ENCODE measurements at regions not wholly inside any gene's neighbourhood (a gene's known extent, or its start where the extent isn't known, plus 50 kb on each side); places are given as distances from the start of the nearest gene placed in this dataset.

DNA sequence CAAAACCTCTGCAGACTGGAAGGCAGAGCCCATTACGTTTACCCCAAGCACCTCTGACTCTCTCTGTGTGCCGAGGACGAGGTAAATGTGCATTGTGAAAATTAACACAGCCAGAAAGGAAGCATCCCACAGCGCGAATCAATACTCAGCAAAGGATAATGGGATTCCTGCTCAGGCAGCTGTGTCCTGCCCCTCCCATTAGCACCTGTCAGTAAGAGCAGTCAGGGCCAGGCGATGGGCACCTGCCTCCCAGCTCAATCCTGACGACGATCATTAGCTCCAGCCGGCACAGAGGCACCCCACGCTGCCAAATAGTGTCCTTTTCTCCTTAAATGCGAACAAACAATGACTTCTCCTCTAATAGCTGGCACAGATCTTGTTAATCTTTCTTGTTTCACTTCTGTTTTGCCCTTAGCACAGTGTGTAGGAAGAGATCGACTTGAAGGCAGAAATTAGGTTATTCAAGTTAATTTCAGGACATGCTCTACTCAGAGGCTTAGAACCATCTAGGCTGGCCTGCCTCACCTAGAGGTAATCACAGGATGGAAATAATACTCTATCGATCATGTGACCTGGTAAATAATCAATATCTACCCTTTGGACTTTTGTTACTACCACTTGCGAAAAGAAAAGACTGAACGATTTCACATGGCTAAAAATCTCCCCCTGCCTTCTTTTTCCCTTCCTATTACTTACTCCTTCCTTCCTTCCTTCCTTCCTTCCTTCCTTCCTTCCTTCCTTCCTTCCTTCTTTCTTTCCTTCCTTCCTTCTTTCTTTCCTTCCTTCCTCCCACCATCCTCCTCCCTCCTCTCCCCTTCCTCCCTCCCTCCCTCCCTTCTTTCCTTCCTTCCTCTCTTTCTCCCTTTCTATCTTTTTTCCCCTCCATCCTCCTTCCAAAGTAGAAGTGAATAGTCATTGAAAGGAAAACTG, 487.9 kb upstream of the ID2 start:
- peak; percentile 81 for DNase-seq

DNA sequence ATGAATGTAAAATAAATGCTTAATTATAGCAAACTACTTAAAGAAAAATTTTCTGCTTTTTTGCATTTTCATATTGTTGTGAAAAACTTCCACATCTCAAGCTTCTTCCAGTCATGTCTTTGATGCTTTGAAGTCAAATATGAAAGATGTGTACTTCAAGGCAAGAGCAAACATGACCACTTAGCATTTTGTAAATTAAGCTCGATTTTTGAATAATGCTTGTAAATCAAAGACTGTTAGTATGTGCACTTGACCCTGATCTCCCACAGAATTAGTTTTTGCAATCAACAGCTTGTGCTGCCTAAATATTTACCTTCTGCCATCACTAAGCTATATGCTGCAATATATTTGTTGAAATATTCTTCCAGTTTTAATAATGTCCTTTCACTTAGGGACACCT, 486.1 kb upstream of the ID2 start:
- no peak for DNase-seq

DNA sequence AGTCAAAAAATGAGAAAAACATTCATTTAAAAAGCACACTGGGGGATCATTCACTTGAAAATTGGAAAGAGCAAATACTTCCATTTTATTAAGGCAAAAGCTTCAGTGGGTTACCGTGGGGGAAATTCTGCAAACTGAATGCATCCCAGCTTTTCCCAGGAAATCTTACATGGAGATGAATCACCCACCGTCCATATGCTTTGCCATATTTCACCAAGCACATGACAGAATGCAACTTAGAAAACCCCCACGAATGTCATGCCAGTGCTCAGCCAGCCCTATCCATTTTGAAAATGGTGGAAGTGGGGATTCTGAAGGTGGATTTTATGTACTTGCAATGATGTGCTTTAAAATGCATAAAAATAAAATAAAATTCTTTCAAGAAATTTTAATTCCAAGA, 485.5 kb upstream of the ID2 start:
- DNase-seq: no peak

DNA sequence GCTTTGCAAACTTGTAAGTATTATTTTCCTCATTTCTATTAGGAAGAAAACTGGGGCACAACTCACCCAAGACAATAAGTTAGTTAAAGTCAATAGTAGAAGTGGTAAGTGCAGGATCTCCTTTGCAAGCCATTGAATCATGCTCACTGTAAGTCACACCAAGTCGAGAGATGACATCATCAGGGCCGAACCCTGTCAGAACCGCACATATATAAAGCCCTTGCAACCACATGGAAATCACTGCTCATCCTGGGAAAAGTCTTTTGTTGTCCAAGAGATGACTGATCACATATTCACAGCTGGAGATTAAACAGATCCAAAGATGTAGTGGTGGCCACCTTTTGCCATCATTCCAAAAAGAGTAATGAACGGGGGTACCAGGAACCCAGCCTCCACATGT, 484.8 kb upstream of the ID2 start:
- no peak for DNase-seq

DNA sequence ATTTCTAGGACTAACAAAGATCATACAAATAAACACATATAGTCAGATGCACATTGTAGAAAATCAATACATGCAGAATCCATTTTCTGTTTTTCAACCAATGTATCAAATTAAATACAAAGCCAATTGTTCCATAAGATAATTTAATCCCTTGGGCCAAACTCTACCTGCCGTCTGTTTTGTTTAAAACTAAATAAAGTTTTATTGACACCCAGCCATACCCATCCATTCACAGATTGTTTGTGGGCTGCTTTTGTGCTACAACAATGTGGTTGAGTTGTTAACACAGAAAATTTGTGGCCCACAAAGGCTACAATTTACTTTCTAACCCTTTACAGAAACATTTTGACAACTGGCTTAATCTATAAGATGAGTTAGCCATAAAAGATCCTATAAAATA, 484.0 kb upstream of the ID2 start:
- DNase-seq: no peak

DNA sequence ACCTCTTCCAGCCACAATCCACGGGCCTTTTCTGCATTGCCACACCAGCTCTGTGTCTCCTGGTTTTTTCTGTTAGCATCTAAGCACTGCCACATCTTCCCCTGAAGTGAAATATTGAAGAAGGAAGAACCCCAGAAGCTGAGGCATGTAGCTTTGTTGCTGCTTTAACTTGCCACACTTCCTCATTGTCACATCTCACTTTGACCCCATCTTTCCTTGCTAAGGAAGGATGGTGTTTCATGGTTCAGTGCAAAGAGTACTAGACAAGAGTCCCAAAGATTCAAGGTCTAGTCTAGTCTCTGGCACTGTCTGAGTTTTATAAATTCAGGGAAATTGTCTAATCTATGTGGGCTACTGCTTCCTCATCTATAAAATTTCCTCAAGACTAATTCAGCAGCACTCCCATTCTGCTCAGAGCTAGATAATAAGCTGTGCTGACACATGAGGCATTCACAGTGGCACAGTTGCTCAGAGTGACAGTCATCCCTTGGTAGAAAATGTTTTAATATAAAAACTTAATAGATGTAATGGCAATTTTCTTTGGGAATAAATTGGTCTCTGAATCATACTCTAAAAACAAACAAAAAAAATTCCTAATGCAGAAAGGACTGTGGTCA, 483.0 kb upstream of the ID2 start:
- DNase-seq: no peak

DNA sequence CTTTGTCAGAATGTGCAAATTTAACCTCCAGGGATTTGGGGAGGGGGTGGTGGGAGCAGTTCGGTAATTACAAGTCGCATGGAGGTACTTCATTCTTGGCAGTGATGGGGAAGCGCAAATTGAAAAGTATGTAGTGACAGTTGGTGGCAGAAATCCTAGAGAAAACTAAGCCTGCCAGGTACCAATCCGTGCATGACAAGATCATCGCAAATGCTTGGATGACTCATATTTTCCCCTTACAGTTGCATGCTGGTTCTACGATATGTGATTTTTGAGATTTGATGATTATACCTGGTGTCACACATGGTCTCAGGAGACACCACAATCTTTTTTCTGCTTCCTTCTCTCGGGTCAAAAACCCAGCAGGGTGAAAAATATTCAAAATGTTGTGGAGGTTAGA, 479.7 kb upstream of the ID2 start:
- peak; percentile 36 for DNase-seq

DNA sequence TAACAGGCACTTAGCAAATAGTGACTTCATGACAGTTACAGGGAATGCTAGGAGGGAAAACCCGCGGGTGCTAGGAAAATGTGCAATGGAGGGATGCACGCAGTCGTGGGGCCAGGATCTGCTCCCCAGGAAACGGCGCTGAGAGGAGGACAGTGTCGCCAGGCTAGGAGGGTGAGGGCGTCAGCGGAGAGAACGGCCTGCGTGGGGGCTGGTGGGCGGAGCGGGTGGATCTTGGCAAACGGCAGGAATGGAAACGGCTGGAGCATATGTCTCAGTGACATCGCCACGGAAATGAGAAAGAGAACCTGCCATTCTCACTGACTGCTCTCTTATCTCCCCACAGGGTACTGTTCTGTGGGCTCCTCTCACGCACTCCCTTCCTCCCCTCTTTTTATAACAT, 478.5 kb upstream of the ID2 start:
- DNase-seq: no peak

DNA sequence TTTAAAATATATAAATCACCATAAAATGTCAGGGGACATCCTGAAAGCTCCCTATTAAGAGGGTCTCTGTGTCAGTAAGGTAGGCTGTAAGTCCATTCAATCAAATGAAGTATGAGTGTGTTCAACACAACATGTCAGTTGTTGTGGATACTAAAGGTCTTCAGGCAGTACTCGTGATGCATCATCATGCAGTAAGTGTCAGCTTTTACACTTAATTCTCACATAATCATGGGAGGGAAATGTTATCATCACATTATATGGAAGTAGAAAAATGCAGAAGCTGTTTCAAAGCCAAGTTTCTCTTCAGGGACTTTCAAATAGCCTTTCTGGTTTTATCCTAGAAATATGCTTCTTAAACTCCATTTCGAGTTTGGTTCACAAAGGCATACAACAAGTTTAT, 477.1 kb upstream of the ID2 start:
- no peak for DNase-seq

DNA sequence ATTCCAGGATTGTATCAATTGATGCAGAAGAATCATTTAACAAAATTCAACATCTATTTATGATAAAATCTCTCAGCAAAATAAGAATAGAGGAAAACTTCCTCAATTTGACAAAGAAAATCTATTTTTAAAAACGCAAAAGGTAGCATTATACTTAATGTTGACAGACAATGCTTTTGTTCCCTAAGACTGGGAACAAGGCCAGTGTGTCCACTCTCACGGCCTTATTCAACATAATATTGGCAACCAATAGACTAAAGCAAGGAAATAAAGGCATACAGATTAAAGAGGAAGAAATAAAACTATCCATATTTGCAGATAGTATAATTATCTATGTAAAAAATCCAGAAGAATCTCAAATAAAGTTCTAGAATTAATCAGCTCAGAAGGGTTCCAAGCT, 472.4 kb upstream of the ID2 start:
- no peak for DNase-seq

DNA sequence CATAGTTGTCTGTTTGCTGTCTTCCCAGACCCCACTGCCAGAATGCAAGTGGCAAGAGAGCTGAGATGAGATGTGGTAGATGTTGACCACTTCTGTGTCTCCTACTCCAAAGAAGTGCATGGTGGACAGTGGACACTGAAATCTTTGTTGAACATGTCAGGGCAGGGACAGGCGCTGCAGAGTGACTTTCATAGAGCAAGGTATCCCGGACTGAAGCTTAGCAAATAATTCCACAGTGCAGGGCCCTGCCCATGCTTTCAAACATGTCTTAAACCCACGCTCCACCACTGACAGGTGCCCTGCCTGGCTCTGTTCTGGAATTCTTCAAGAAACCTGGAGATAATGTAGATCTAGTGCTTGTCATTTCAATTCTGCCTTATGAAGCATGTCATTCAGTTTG, 470.5 kb upstream of the ID2 start:
- DNase-seq: no peak

DNA sequence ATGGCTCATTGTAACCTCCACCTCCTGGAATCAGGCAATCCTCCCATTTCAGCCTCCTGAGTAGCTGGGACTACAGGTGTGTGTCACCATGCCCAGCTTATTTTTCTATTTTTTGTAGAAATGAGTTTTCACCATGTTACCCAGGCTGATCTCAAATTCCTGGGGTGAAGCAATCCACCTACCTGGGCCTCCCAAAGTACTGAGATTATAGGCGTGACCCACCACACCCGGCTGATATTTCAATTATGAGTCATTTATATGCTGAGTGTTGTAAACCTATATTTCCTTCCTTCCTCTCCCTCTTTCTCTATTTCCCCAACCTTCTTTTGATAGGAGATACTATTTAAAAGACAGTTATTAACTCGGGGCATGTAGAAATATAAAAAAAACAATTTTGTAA, 469.6 kb upstream of the ID2 start:
- DNase-seq: no peak

DNA sequence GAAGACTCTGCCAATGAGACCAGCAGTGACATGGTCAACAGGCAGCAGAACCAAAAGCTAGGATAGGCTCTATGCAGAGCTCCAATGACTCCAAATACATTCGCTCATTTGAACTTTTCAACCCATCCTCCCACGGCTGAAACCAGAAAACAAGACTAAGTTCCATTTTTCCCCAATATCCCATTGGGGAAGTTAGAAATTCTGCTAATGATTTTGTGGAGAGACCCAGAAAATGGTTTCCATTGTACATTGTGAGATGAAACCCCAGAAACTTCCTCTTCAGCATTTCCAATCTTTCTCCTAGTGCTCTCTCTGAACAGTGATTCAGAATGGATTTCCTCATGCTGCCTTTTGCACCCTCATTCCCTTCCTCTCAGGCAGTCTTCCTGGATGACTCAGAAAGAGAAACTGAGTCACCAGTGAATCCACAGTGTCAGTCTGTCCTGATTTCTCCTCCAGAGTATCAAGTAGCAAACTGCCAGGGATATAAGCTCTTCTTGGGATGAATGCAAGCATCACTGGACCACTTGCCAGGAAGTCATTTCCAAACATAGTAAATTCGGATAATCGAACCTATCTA, 467.7 kb upstream of the ID2 start:
- DNase-seq: no peak

DNA sequence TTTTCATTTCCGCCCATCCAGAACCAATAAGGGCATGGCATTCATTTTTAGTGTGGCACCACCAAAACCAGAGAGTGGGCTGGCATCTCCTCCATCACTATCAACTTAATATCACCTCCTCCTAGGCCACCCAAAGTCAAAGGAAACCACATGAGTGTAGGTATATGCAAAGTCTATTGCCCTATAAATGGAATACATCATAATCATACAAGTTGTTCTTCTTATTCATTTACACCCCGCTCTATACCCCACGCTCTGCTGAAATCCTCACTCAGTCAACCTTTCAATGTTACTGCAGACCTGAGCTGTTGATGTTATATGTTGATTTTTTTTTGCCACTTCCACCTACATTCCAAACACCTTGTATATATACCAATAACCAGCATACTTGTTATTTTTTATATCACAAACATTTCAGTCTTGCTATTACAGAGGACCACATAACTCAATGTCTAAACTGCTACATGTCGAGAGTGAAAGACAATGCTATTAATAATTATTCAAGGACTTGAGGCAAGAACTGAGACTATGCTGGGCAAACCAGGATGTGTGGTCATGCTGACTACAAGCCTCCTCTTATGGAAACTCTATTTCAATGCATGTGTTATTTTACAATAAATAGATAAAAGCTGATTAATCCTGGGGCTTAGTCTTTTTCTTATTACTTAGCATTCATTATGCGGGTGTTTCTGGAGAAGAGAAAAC, 466.5 kb upstream of the ID2 start:
- no peak for DNase-seq

DNA sequence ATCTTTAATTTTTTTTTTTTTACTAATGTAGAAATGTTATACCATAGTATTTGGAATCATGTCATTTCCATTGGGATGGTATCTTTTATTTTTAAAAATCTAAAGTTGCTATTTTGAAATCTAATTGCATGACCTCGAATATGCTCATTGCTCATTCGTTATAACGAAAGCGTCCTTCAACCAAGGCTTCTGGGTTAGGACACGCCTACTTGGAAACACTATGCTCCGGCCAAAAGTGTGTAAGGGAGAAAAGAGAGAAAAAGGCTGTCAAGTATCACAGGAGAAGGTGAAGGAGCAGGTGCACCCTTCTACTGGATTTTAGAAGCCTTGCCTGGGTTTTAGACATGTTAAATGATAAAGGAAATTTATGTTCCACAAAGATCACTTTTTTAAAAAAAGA, 465.9 kb upstream of the ID2 start:
- DNase-seq: no peak

DNA sequence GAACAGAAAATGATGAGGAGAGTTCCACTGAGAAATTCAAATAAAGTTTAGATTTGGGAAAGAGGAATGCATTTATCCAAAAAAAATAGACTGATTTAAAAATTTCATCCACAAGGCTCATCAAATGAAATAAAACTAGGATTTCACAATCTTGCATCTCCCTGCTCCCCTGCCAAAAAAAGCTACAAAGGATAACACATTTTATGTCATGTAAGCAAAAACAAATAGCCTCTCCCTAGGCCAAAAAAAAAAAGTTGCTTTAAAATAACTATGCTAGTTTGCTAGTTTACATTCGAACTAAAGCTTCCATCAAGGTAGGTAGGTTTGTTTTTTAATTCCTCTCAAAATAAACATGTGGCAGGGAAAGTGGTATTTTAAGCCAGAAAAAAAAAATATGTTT, 465.5 kb upstream of the ID2 start:
- no peak for DNase-seq

DNA sequence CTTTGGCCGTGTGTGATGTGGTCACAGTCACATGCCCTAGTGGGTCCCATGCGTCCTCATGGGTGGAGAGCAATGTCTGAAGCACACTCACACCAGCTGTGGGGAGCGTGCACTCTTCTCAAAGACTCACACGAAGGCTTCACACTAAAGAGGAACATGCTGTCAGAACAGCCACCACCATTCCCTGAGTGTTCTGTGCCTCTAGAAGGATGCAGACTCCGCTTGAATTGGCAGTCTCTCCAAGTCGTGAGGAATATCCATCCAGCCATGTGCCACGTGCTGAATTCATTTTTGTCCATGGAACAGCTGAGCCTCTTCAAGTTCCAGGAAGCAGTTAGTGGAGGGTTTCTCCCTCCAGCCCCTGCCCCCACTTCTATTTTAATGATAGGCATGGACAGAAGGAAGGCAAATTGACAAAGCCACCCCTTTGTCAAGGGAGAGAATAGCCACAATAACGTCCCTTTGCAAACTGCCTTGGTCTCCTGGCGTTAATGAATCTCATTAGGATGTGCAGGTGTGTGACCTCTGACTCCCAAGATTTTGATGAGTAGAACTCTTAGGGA, 464.3 kb upstream of the ID2 start:
- DNase-seq: peak; percentile 85

DNA sequence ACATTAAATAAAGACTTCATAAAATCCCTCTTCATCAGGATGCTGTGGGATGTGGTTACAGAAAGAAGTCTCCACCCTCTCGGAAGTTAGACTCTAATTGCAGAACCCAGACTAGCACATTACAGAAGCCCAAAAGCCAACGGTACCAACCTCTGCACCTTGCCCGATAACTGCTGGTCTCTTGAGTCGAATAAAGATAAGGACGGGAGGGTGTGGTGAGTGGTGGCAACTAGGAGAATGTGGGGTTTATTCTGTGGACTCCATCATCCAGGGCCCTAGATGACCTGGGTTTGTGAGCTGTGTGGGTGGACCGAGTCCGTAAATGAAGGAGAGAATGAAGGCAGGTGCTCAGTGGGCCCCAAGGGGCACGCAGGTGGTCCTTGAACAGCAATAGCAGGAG, 462.8 kb upstream of the ID2 start:
- DNase-seq: no peak

DNA sequence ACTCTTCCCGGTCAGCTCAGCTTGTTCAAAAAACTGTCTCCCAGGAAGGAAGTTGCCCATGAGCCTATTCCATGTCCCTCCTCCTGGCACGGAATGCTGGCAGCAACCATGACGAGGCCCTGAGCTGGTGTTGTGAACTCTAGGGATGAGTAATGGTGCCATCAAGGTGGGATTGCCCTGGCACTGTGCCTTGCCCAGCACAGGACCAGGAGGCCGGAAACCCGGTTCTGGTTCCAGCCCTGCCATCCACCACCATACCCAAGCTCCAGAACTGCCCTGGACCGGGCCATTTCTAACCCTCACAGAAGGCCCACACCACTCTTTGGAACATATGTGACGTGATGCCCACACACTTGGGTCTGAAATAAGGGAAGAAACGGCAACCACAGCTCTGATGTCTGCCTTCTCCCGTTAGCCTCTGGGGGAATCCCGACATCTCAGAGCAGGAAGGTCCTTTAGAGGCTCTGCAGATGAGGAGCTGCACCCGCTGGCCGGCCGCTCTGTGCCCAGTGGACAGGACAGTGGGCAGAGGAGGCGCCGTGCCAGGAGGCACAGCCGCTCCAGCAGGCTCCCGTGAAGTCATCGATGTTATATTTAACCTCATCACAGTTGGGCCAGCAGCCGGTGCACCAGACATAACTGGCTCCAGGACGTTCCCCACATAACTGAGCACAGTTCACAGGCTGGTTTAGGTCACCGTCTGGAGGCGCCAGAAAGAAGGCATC, 462.1 kb upstream of the ID2 start:
- DNase-seq: no peak

DNA sequence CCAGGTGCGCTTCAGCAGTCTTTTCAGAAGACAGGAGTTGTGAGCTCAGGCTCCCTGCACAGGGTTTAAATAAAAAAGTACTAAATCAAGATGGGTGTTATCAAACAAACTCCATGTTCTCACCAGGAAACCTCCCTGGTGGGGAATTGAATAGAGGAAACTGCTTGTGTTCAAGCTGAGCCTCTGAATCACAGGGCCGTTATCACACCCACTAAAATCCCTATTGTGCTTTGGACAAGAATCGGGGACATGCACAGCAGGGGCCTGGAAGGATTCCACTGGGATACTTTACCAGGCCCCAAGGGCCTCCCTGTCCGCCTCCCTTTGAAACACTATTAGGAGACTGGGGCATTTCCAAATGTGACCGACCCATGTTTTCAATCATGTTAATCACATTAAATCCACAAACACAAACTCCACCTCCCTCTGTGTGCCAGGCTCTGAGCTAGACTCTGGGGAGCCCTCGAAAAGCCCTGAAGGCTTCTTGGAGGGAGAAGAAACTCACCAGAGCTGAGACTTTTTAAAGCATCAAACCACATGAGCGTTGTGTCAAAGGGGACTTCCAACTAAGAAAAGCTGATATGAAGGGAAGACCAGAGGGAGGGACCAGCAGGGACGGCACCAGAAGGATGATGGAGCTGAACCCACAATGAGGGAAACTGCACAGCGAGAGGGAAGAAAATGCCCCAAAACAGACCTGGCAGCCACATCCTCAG, 458.7 kb upstream of the ID2 start:
- no peak for DNase-seq

DNA sequence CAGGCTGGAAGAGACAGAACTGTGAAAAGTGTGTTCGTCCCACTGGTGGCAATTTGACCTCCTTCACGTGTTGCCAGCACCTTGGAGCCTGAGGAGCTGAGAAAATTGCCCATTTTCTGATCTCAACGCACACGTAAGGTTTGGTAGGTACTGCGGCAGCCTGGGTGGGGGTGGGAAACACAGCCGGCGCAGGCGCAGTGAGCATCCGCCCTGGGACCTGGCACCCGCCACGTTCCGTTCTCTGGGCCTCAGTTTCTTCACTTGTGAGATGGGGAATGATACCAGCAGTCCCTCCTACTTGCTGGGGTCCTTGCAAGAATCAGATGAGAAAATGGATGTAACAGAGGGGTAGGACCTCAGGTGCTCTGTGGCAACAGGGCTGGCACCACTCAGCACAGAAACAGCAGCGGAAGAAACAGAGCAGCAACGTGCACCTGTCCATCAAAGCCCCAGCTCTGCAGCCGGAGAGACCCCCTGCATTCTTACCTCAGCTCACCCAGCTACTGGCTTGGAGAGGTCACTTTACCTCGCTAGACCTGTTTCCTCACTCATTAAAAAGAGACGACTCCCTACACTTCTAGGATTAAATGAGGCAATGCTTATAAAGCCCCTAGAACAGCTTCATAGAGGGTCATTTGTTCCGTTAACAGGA, 458.0 kb upstream of the ID2 start:
- DNase-seq: no peak
